ENCODE measurements at regions not wholly inside any gene's neighbourhood (a gene's known extent, or its start where the extent isn't known, plus 50 kb on each side); places are given as distances from the start of the nearest gene placed in this dataset.

- TF ChIP-seq SIX5 (IDR thresholded peaks at IDR 0.05; ENCODE audit: low read depth, low read length, severe bottlenecking), result no peak
- TF ChIP-seq ZNF274 (IDR thresholded peaks at IDR 0.05; ENCODE audit: insufficient read depth, insufficient read length), result no peak
- no peak for TF ChIP-seq GABPA (IDR thresholded peaks at IDR 0.05; ENCODE audit: low read depth)
- TF ChIP-seq CTCF (IDR thresholded peaks at IDR 0.05 in 2 of 3, conservative IDR thresholded peaks at IDR 0.05 in 1 of 3; ENCODE audit: control insufficient read depth in 2 of 3, extremely low read depth in 1 of 3, insufficient read depth in 1 of 3, low read depth in 3 of 3, low read length in 3 of 3), result no peak
- no peak for TF ChIP-seq ZBTB11 (CRISPR knock-in tag; IDR thresholded peaks at IDR 0.05)
- TF ChIP-seq IRF3 (IDR thresholded peaks at IDR 0.05), result no peak
- no peak for TF ChIP-seq ELK1 (IDR thresholded peaks at IDR 0.05; ENCODE audit: low read depth, low read length)
- TF ChIP-seq POLR2A (IDR thresholded peaks at IDR 0.05; ENCODE audit: low read depth, low read length), result no peak
- TF ChIP-seq MAX (IDR thresholded peaks at IDR 0.05; ENCODE audit: low read depth, low read length), result no peak
- TF ChIP-seq ZBTB40 (IDR thresholded peaks at IDR 0.05; ENCODE audit: borderline replicate concordance), result no peak
- TF ChIP-seq BHLHE40 (IDR thresholded peaks at IDR 0.05; ENCODE audit: borderline replicate concordance in 1 of 2, low read depth in 2 of 2, low read length in 1 of 2), result no peak
These were observed 57.5 kb upstream of the KLF13 start for GRCh38 chr15:31268911-31269784.
